Spinal cord (tissue), 9 donors: ENCODE measurements at regions not wholly inside any gene's neighbourhood (a gene's known extent, or its start where the extent isn't known, plus 50 kb on each side); places are given as distances from the start of the nearest gene placed in this dataset.

ENCODE experiments used
- DNase-seq, 6 donors: peaks; one replicate each; pipeline versions ENCODE4 v3.0.0 to v3.0.0-alpha.2; 2013 to 2015; ENCODE audit warnings: low spot score in 6 of 6, low read depth in 4 of 6
- H3K27ac ChIP-seq: one replicate; pipeline ENCODE4 v1.5.1; 2013; ENCODE audit warnings: low read depth, low read length, control low read depth
- H3K27me3 ChIP-seq: one replicate; pipeline ENCODE4 v1.6.1; 2013; ENCODE audit warnings: low read length; ENCODE audit not compliant: control insufficient read depth, insufficient read depth
- H3K36me3 ChIP-seq: one replicate; pipeline ENCODE4 v1.6.1; 2013; ENCODE audit warnings: low read length; ENCODE audit not compliant: control insufficient read depth, insufficient read depth
- H3K4me1 ChIP-seq: one replicate; pipeline ENCODE4 v1.6.1; 2013; ENCODE audit warnings: low read length; ENCODE audit not compliant: control insufficient read depth, insufficient read depth
- H3K4me3 ChIP-seq: one replicate; pipeline ENCODE4 v1.5.1; 2013; ENCODE audit warnings: low read depth, low read length, control low read depth
- H3K9me3 ChIP-seq: one replicate; pipeline ENCODE4 v1.6.1; 2013; ENCODE audit warnings: low read length; ENCODE audit not compliant: control insufficient read depth, insufficient read depth
- WGBS: methylation state at CpG from one replicate; pipeline ENCODE4 v1.1.5; 2013; ENCODE audit warnings: missing lambda C conversion rate; ENCODE audit not compliant: insufficient coverage; 5-methylcytosine and 5-hydroxymethylcytosine counted together
- donor health status: healthy.

DNA sequence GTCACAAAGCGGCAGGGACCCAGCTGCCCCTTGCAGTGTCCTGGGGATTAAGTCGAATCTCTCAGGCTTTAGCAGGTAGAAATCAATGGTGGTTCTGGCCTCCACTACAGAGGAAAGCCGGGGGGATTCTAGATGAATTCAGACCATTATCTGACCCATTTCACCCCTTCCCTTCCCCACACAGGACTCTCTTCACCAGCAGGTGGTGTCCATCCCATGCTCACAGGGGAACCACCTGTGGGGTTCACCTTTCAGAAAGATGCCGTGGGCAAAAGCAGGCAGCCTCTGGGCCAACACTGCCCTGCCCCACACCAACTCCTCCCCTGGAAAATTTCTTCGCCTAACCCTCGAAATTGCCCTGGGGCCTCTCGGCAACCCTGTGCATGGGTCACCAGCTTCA lies 123.8 kb upstream of the GGTLC1 start:
- H3K27ac ChIP-seq: no peak overlapping the region
- DNase-seq: no peak
- whole genome bisulfite sequencing: 87% methylated on average over 6 of the region's 7 CpGs

DNA sequence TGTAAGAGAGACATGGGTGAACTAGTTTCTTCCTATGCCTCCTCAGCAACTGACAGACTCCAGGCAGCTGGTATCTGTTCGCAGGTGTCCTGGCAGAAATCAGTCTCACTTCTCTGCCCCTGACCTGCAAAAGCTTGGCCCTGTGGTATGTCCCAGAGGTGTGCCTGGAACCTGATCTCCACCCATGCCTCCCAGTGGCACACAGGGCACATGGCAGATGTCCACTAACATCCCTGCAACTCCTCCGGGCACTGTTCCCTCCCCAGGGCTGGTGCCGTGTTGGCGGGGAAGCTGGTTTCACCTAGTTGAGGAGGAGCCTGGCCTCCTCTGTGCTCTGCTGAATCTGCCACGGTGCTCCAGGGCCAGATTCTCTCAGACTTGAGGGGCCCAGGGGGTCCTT lies 123.3 kb upstream of the GGTLC1 start:
- Histone ChIP-seq H3K27ac (no peak overlapping the region), H3K4me3 (no peak overlapping the region), H3K36me3 (no peaks in the 10 kb centered on the region), H3K4me1 (peaks cover 4% of the 10 kb centered on the region), H3K9me3 (no peaks in the 10 kb centered on the region), H3K27me3 (no peaks in the 10 kb centered on the region)
- 80% methylated on average over 5 of the region's 5 CpGs for WGBS
- no peak for DNase-seq

More for the DNA sequence above, 123.8 kb upstream of the GGTLC1 start:
- Histone ChIP-seq H3K9me3 (no peaks in the 10 kb centered on the region), H3K27me3 (no peaks in the 10 kb centered on the region), H3K36me3 (no peaks in the 10 kb centered on the region), H3K4me3 (no peak overlapping the region), H3K4me1 (peaks cover 7% of the 10 kb centered on the region)

DNA sequence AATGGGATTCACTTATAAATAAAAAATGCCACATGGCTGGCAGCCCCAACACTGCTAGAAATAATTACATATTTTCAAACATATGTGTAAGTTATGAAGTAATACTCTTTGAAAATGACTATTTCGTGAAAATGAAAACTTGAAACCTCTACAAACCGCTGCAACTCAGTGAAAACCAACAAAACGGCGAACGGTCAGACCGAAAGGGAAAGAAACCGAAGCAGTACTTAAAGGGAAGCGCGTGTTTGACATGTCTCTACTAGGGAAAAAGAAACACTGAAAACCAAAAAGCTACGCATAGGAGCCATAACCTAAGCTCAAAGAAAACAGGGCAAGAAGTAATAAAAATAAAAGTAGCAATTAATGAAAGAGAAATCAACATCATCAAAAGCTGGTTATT lies 121.0 kb upstream of the GGTLC1 start:
- Histone ChIP-seq H3K36me3 (no peaks in the 10 kb centered on the region), H3K27ac (no peak overlapping the region), H3K27me3 (no peaks in the 10 kb centered on the region), H3K4me3 (no peak overlapping the region), H3K9me3 (no peaks in the 10 kb centered on the region), H3K4me1 (no peaks in the 10 kb centered on the region)
- DNase-seq: no peak
- WGBS: 98% methylated on average over 6 of the region's 10 CpGs

DNA sequence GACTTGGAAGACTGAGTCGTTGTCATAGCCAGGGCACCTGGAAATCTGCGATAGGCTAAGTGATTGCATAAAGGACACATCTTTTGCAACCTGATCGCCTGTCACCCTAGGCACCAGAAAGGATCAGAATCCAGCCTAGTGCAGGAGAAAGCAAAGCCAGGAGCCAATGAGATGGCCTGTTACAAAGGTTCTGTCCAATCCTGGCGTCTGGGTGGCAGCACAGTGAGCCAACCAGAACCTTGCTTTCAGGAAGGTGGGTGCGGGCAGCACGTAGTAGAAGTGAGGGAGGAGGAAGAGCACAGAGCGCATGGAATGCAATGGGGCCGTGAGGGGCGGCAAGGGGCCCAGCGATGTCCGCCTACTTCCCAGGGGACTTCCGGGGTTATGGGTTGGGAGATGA lies 120.4 kb upstream of the GGTLC1 start:
- no peak overlapping the region for H3K4me3 ChIP-seq
- no peak for DNase-seq
- H3K27ac ChIP-seq: no peak overlapping the region
- 95% methylated on average over 12 of the region's 12 CpGs for WGBS
- H3K4me1 ChIP-seq: no peaks in the 10 kb centered on the region
- H3K9me3 ChIP-seq: no peaks in the 10 kb centered on the region
- H3K36me3 ChIP-seq: no peaks in the 10 kb centered on the region
- no peaks in the 10 kb centered on the region for H3K27me3 ChIP-seq

DNA sequence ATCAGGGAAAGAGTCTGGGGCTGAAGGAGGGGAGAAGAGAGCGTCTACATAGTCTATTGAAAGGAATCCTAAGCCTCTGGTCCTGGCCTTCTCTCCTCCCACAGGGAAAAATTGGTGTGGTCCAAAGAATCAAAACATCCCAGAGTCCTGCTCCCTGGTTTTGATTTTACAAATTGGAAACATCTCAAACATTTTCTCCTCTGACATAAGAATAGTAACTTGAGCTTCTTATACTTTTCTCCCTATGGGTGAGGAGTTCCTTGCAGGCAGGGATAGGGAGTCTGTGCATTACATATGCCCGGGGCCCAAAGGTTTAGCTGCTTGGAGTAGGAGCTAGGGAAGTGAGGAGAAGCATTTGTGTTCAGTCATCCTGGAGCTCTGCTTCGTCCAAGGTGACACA lies 120.0 kb upstream of the GGTLC1 start:
- DNase-seq: no peak
- Histone ChIP-seq H3K4me3 (no peak overlapping the region), H3K9me3 (no peaks in the 10 kb centered on the region), H3K36me3 (no peaks in the 10 kb centered on the region), H3K27me3 (no peaks in the 10 kb centered on the region), H3K4me1 (no peaks in the 10 kb centered on the region), H3K27ac (no peak overlapping the region)
- 86% methylated on average over 2 of the region's 3 CpGs for WGBS

DNA sequence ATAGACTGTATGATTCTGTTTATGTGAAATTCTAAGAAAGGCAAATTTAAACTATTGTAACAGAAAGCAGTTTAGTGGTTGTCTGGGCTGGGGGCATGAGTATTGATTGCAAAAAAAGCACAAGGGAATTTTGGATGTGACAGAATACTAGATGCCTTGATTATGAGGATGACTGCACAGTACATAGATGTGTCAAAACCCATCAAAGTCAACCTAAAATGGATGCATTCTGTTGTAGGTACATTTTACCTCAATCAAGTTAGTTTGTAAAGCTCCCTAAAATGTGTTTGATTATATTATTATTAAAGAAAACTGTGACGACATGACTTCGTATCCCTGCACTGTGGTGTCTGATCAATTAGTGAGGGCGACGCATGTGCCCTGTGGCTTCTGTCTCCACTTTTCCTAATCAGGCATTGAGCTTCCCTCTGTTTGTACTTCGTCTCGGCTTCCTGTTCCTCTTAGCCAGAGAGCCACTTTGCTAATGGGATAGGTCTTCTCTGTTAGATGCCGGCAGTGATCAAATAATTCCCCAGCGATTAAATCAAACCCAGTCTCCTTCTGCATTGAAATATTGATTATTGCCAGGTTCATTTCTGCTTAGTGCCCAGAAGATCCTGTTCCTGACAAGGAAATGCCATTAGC lies 118.3 kb upstream of the GGTLC1 start:
- Histone ChIP-seq H3K27me3 (no peaks in the 10 kb centered on the region), H3K36me3 (no peaks in the 10 kb centered on the region), H3K4me1 (no peaks in the 10 kb centered on the region), H3K27ac (no peak overlapping the region), H3K9me3 (no peaks in the 10 kb centered on the region), H3K4me3 (no peak overlapping the region)
- WGBS: no CpG with 5 or more reads among the region's 8 CpGs
- DNase-seq: no peak

DNA sequence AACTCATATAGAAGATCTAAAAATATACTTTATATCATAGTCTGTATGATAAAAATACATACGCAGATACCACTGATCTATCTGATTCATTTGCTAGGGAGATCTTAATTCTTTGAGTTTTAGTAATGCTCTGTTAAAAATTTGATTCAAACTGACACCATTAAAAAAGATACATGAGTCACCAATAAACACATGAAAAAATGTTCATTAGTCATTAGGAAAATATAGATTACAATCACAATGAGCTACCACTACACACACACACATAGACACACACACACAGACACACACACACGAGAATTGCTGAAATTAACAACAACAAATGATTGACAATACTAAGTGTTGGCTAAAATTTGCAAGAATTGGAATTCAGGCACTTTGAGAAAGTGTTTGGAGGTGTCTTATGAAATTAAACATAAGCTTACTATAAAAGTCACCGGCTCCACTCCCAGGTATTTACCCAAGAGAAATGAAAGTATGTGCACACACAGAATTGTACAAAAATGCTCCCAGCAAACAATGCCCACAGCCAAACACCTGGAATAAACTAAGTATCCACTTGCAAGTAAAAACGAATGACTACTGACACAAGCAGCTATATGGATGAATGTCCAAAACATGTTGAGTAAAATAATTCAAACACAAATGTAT lies 117.7 kb upstream of the GGTLC1 start:
- Histone ChIP-seq H3K27me3 (no peaks in the 10 kb centered on the region), H3K4me1 (no peaks in the 10 kb centered on the region), H3K27ac (no peak overlapping the region), H3K4me3 (no peak overlapping the region), H3K9me3 (no peaks in the 10 kb centered on the region), H3K36me3 (no peaks in the 10 kb centered on the region)
- no peak for DNase-seq
- WGBS: no CpG with 5 or more reads among the region's 4 CpGs

DNA sequence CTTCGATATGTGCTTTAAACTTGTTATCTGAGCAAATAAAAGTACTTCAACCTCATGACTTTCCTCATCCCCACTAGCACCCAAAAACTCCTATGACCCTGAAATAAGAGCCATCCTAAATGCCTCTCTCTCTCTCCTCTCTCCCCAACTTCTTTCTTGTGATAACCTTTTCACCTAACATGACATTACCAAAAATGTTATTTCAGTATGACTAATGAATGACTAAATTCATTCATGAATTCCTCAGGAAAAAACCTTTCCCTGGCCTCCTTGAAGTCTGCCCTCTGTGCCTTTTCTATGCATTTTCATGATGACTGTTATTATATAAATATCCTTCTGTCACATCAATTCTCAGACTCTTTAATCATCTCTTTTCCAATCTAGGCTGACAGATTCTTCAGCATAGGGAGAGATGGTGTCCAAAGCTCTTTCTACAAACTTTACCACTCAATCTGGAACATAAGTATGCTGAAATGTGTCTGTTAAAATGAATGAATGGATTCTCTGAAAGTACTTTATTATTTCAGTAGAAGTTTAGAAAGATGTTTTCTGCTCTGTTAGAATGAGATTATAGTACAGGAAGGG lies 114.3 kb upstream of the GGTLC1 start:
- Histone ChIP-seq H3K27me3 (no peaks in the 10 kb centered on the region), H3K4me1 (no peaks in the 10 kb centered on the region), H3K27ac (no peak overlapping the region), H3K9me3 (no peaks in the 10 kb centered on the region), H3K36me3 (no peaks in the 10 kb centered on the region), H3K4me3 (no peak overlapping the region)
- no CpG with 5 or more reads among the region's 1 CpG for WGBS
- DNase-seq: no peak

DNA sequence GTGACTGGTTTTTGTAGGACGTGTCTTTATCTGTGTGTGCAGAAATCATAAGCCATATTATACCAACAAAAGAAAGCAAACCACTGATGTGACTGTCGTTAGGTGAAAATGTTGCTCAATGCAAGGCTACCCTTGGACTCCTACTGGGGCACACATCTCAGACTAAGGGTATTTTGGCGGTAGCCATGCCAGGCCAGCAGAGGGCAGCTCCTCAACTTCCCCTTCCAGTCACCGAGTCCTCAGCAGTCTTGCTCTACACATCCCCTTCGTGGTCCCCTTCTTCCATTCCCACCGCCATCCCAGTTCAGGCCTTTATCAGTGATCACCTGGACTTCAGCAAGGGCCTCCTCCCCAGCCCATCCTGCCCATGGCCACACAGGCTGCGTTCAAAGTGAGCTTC lies 113.7 kb upstream of the GGTLC1 start:
- Histone ChIP-seq H3K27me3 (no peaks in the 10 kb centered on the region), H3K9me3 (no peaks in the 10 kb centered on the region), H3K4me1 (no peaks in the 10 kb centered on the region), H3K27ac (no peak overlapping the region), H3K36me3 (no peaks in the 10 kb centered on the region), H3K4me3 (no peak overlapping the region)
- WGBS: 48% methylated on average over 5 of the region's 7 CpGs
- no peak for DNase-seq
